A549 (cell line): ENCODE measurements at regions not wholly inside any gene's neighbourhood (a gene's known extent, or its start where the extent isn't known, plus 50 kb on each side); places are given as distances from the start of the nearest gene placed in this dataset.

Experiments used
- CEBPB ChIP-seq, 2 experiments: fragments of >200 bp in 1 of 2; sonication (Bioruptor Twin) in 1 of 2; formaldehyde crosslinking in 1 of 2; IDR thresholded peaks; 2 replicates each; pipeline ENCODE4 v1.6.1; 2012 to 2016
- CHD4 ChIP-seq: fragments of 200-600 bp; sonication (generic); IDR thresholded peaks from 2 replicates; pipeline ENCODE4 v1.6.1; 2016; ENCODE audit warnings: antibody characterized with exemption, mild to moderate bottlenecking, borderline replicate concordance
- KDM1A ChIP-seq: fragments of 200-600 bp; sonication (generic); IDR thresholded peaks from 2 replicates; pipeline ENCODE4 v1.6.1; 2016; ENCODE audit warnings: low read depth, mild to moderate bottlenecking
- MYC ChIP-seq: IDR thresholded peaks from 2 replicates; pipeline ENCODE4 v1.6.1; 2012; ENCODE audit warnings: mild to moderate bottlenecking, inconsistent platforms, low read length, improper control_type of control experiment, borderline replicate concordance
- USF2 ChIP-seq: fragments of 450-650 bp; IDR thresholded peaks from 2 replicates; pipeline ENCODE4 v1.6.1; 2014; ENCODE audit warnings: antibody characterized with exemption
- TF ChIP-seq, protein P1 (sequence below): fragments of >200 bp; sonication (Bioruptor Twin); formaldehyde crosslinking; IDR thresholded peaks from 3 replicates; pipeline ENCODE4 v1.5.1; 2016
- TF ChIP-seq, protein P2 (sequence below): IDR thresholded peaks from 2 replicates; pipeline ENCODE4 v1.6.1; 2012

DNA sequence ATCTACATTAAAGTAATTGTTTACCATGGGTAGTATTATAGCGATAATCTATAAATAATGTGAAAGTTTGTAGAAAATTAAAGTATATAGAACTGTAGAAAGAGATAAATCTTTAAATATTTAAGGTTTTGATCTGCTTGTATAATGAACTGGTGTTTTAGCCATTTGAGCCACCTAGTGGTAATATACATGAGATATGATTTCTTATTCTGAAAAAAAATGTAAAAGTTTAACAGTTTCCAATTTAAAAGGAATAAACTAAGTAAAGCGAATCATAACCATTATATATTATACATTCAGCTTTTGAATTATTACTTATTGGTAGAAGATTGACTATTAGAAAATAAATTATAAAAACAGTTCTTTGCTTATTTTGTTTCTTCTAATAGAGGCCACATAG lies 91.2 kb downstream of the OTUD1 start:
- TF ChIP-seq, protein P1, sequence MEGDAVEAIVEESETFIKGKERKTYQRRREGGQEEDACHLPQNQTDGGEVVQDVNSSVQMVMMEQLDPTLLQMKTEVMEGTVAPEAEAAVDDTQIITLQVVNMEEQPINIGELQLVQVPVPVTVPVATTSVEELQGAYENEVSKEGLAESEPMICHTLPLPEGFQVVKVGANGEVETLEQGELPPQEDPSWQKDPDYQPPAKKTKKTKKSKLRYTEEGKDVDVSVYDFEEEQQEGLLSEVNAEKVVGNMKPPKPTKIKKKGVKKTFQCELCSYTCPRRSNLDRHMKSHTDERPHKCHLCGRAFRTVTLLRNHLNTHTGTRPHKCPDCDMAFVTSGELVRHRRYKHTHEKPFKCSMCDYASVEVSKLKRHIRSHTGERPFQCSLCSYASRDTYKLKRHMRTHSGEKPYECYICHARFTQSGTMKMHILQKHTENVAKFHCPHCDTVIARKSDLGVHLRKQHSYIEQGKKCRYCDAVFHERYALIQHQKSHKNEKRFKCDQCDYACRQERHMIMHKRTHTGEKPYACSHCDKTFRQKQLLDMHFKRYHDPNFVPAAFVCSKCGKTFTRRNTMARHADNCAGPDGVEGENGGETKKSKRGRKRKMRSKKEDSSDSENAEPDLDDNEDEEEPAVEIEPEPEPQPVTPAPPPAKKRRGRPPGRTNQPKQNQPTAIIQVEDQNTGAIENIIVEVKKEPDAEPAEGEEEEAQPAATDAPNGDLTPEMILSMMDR = no peak; the same call in 2 of the 3 replicates
- TF ChIP-seq KDM1A = no peak
- TF ChIP-seq, protein P2, sequence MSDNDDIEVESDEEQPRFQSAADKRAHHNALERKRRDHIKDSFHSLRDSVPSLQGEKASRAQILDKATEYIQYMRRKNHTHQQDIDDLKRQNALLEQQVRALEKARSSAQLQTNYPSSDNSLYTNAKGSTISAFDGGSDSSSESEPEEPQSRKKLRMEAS = no peak
- TF ChIP-seq MYC = no peak
- TF ChIP-seq CEBPB (IDR thresholded peaks at IDR 0.05) = no peak
- no peak for TF ChIP-seq CHD4
- TF ChIP-seq USF2 = no peak
